ENCODE measurements at regions not wholly inside any gene's neighbourhood (a gene's known extent, or its start where the extent isn't known, plus 50 kb on each side); places are given as distances from the start of the nearest gene placed in this dataset.

DNA sequence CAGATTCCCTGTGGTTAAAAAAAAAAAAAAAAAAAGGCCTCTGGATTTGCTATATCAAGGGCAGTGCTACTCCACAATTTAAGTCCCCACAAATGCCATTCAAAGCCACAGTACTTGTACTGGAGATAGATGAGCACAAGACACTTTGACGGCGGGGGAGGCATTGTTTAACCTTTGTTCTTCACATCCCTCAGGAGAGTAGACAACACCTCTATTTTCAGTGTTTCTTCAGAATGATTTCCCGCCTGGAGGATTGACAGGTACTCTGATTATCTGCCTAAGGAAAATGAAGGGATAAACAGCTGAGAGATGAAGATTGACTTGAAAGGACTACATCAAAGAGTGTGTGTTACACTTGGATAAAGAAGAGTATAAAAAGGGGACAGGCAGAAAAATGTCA lies 58.7 kb downstream of the OTOL1 start:
- no peak for DNase-seq (ENCODE audit: low spot score)

DNA sequence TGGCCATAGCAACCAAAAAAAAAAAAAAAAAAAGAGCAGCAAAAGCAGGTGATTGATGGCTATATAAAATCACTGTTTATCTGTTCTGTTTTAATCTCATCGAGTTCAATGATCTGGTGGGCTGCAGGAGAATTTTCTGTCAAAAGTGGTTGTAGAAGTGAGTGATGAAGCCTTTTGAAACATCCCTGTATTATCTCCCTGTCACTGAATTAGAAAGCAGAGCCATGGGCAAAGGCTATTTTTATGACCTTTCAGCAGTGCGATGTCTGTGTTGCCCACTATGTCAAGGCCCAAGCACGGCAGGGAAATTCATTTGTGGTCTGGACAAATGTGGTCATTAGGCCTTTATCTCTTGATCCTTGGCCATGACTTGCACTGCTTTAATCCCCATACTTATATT lies 59.9 kb downstream of the OTOL1 start:
- DNase-seq (ENCODE audit: low spot score), result no peak

DNA sequence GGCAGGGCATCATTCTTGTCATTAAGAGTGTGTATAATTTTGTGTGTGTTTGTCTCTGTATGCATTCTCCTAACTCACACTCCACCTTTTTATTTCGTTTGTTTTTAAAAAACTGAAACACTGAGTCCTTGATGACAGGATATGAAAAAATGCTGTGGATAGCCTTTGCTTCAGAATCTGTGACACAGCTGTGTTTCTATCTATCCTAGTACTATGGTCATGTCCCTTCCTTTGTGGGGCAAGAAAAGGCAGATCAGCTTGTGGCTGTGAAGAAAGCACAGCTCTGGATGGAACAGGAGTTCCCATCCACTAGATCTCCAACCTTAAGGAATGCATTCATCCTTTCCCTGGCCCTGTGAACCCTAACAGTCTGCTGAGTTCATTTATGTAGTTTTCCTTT lies 60.3 kb downstream of the OTOL1 start:
- no peak for DNase-seq (ENCODE audit: low spot score)

DNA sequence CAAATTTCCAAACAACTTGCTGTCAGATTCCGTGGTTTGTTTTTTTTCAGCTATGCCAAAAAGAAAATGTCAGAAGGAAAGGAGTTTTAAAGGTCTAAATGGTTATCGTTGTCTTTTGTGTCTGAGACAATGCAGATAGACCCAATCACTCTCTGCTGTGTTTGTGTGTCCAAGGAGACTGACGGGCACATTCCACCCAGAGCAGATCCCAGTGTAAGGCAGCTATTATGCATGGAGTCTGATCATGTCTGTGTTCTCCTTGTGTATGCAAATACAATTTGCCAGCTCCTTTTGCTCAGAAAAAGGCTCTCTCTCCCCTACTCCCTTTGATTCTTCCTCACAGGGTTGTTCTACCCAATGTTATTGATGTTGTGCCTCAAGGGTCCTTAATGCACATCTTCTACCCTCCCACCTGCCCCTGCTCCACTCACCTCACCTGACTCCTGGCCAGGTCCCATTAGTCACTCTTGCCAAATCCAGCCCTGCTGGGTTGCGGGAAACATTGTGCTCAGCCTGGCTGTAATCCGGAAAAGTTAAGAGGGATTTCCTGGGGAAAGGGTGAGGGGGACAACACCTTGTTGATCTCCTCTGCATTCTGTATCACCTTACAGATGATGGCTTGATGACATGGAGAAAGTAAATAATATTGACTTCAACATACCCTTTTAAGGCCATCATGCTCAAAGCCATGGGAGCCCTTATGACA lies 61.0 kb downstream of the OTOL1 start:
- no peak for DNase-seq (ENCODE audit: low spot score)

DNA sequence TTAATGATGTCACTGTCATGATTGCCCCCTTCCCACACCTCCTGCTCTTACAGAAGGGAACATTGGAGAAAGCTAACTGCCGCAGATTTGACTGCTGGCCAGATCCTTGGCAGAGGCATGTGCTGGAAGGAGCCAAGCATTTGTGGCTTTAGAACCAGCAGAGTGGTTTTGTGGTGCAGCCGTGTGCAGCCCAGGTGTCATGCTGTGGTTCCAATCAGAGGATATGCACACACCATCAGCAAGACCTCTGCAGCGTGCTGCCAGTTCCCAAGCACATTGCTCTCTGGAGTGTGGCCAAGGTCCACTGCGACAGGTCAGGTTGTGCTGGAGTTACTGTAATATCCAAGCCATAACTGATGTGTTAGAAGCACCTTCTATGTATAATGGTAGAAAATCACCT lies 61.6 kb downstream of the OTOL1 start:
- DNase-seq (ENCODE audit: low spot score), result no peak

DNA sequence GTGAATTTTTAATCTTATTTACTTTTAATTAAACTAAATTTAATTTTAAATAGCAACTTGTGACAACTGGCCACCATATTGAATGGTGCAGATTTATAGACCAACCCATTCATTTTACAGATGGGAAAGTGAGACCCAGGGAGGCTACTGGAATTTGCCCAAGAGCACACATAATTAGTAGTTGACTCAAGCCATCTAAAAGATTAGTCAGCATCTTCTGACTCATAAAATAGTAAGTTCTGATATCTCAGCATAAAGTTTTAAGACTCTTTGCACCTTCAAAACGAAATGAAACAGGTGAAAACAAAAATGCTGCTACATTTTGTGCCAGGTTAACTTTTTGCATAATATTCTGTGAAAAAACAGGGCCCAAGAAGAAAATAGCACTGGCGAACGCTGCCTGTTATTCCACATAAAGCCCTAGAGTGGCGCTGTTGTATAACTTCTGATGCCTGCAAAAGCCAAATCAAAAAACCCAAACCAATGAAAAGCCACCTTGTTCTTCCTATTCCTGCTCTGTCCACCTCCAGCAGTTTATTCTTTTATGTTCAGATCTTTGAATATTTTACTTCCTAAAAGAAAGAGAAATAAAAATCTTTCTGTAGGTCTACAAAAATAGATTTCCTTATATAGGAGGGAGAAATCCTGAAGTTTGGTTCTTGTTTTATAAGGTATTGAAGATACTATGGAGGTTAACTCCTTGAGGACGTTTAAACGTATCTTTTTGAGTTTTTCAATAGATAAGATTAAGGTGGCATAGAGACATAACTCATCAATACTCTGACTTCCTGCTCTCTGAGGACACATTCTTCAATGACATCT lies 62.8 kb downstream of the OTOL1 start:
- DNase-seq (ENCODE audit: low spot score), result peak; percentile 2

DNA sequence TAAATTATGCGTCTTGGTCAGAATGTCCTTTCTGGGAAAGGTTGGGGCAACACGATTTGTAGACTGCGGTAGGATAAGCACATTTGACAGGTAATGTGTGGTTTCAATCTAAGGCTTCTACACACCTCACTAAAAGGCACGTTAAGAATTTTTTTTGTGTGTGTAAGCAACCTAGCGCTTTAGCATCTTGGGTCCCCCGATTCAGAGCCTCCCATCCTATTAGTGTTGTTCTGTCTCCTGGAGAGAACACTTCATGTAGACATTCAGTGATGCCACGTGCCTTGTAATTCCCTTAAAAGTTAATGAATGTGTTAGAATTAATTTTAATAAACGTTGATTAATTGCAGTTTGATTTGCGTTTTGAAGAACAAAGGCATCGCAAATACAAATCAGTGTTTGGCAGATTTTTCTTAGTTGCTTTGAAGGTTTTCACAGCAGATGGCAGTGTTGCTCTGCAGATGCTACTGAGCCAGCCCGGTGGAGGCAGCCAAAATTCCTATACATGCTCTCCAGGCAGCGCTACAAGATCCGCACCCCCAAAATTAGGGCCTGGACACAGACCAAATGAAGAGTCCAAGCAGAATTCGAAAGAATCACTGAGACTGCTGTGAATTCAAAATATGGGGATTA lies 63.5 kb downstream of the OTOL1 start:
- DNase-seq (ENCODE audit: low spot score), result no peak

DNA sequence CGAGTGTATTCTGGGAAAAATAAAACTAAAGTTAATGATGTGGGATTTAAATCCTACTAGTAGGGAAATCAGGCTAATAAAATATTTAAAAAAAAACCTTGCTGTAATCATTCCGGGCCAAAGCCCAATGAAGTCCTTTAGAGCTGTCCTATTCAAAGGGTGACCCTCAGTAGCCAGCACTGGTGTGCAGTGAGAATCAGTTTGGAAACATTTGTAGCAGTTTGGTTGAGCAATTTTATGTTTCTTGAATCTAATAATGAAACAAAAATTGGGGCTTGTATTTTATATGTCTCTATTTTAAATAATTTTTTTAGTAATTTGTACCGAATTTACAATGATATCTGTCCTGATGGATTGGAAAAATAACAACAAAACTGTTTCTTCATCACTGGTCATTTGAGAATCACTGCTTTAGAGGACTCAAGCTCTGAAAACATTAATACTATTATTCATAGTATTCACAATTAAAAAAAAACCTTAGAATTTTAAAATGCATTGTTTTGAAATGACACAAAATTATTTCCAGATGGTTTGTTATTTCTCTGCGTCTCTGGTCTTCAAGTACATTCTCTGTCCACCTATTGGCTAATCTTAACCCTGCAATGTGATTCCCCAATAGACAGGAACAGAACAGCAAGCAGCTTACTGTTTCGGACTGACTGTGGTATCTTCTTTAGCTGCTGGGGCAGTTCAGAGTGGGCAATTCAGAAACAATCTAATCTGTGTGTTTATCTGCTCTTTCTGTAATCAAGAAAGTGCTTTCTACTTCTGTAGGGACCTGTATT lies 71.2 kb downstream of the OTOL1 start:
- DNase-seq (ENCODE audit: low spot score), result no peak

DNA sequence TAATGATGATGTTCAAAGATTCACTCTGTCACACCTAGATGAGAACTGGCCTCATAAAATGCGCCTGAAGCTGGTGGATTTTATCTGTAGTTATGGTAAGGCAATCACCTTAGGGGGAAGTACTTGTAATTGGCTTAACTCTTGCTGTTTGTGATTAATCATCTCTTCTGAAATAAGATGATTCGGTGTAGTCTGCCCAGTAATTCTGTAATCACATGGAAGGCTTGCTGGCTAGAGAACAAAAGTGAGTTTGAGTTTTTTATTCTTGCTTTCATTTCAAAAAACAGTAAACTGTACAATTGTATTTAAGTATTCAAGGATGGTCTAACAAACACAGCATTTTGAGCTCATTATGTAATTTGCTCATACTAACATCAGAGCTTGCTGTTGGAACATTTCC lies 72.1 kb downstream of the OTOL1 start:
- DNase-seq (ENCODE audit: low spot score), result no peak

DNA sequence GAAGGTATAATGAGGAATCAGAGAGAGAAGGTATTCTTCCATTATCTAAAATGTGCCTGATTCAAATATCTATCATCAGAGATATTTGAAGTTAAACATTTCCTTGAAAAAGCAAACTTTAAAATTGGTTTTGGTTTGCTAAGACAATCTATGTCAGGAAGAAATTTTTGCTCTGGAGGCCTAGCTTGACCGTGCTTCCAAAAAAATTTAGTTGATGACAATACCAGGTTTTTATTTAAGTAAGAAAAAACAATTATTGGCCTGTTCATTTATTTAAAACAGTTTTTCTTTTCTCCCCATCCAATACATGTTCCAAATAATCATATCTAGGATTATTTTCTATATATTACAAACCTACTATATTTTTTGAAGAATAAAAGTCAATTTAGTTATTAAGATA lies 75.3 kb downstream of the OTOL1 start:
- no peak for DNase-seq (ENCODE audit: low spot score)

DNA sequence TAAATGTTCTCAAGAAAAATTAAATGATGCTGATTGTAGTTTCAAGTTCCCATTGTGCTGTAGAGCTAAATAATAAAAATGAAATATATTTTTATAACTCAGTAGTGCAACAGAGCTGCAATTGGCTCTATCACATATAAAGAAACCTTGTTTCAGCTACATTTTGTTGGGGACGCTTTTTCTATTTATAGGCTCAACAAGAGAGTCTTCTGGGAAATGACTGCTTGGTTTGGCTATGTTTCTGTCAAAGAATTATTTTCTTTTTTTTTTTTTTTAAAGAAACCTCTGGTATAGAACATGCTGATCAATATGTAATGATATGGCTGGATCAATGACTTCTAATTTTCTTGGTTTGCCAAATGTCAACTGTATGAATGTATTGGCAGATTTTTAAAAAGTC lies 76.5 kb downstream of the OTOL1 start:
- no peak for DNase-seq (ENCODE audit: low spot score)

DNA sequence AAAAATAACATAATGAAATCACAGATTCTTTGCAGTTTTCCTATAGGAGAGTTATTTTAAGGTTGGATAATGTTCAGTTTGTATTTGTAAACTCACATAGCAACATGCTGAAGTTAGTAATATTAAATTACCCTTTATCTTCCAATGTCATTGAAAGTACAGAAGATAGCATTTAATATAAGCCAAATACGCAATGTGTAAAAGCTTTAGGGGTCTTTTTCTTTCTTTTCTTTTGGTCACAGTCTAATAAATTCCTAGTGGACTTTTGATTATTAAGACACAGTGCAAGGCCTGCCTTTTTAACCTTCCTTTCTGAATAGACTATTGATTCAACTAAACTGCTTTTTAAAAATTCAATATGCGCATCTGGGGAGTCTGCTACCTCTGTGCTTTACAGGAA lies 79.3 kb downstream of the OTOL1 start:
- DNase-seq (ENCODE audit: low spot score), result no peak

DNA sequence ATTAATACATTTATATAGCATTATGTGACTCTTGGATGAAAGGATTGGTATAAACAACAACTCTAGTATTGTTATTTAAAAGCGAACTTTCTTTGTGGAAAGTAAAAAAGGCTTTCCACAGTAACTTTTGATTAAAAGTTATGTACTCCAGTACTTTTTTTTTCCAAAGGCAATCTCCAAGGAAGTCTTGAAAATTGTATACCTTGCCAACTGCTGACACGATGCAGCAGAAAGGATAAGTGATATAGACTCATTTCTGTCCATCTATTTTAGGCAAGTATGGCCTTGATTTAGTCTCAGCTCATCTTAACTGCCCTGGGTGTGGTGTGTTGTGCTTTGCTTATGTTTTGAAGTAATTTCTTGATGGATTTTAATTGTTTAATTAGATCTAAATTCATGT lies 79.7 kb downstream of the OTOL1 start:
- no peak for DNase-seq (ENCODE audit: low spot score)

DNA sequence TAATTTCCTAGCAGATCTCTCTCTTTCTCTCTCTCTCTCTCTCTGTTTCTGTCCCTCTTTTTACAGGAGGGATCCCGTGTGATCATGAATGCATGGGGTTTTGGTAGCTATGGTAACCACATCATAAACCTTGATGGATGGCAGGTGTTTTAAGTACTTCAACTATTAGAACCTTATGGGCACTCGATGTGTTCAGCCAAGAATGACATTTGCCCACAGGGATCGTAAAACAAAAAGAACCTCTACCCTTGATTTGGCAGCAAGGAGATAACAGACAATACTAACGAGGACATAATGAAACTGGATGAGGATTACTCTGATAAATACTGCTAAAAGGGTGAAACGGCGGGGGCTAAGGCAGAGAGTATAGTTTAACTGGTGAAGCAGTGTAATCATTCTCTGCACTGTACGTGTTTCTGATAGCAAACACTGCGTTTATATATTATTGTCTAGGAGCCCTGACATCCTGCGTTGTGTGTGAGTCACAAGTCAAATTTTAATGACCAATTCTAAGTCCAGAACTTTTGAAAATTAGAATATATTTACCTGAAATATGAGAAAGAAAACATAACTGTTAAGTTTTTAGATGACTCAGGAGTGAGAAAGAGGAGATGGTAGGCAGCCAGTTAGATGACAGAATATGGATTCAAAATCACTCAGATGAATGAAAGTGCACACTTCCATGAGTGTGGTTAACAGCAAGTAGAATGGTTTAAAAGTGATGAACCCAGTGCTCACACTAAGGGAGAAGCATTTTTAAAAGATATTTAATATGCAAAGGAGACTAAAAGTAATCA lies 80.3 kb downstream of the OTOL1 start:
- DNase-seq (ENCODE audit: low spot score), result no peak

DNA sequence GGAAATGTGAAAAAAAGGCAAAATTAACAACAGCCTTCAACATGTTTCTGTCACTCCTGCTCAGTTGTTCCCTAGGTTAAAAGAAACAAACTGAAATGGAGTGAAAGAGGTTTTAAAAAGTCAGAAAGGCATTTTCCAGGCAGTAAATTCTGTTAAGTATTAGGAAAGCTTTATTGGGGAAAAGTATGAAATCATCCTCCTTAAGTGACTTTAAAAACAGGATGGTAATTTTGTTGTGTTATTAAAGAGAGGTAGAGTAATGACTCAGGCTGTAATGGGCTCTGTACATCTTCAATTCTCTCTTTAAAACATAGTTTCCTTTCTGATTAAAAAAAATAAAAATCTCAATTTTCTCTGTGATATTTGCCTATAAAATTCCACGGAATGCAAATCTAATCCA lies 81.1 kb downstream of the OTOL1 start:
- no peak for DNase-seq (ENCODE audit: low spot score)

DNA sequence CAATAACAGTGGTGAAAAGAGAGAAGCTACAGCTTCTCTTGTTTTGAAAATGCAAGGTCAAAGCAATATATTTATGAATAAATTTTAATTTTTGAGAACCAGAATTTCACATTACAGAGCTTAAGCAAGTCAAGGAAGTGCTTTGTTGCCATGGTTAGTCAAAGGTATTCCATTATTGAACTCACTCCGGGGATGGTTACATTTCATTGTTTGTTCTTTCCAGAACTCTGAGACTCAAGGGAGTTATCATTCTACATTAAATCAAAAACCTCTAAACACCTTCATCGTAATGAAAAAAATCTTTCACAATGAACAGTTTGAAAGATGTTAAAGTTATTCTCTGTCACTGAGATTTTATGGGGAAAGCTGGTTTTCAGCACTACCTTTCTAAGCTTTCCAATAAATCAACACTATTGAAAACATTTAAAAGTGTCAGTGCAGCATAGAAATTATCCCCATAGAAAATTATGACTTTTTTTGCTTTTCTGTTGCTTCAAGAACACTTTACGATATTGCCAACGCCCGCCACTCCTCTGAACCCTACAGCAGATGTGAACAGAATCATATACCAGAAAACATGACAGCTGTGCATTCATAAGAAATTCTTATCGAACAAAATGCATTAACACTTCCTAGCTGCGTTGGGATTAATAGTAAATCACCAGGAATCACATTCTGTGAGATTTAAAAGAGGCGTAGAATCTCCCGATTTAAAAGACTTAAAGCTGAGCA lies 83.0 kb downstream of the OTOL1 start:
- no peak for DNase-seq (ENCODE audit: low spot score)

DNA sequence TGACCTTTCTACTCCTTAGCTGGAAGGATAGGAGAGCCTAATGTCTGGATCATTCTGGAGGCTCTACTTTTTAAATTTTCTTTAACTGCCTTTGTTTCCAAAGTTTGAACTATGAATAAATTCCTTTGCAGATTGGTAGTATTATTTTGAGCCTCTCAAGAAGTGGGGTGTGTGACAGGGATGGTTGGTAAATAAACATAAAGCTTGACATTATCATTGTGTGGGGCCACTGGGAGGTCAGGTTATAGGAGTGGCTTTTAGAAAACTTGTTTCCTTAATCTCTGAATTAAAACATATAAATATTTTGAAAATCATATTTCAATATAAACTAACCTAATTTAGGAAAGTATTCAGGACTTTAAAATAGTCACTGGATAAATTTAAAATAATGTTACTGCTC lies 89.3 kb downstream of the OTOL1 start:
- no peak for DNase-seq (ENCODE audit: low spot score)

DNA sequence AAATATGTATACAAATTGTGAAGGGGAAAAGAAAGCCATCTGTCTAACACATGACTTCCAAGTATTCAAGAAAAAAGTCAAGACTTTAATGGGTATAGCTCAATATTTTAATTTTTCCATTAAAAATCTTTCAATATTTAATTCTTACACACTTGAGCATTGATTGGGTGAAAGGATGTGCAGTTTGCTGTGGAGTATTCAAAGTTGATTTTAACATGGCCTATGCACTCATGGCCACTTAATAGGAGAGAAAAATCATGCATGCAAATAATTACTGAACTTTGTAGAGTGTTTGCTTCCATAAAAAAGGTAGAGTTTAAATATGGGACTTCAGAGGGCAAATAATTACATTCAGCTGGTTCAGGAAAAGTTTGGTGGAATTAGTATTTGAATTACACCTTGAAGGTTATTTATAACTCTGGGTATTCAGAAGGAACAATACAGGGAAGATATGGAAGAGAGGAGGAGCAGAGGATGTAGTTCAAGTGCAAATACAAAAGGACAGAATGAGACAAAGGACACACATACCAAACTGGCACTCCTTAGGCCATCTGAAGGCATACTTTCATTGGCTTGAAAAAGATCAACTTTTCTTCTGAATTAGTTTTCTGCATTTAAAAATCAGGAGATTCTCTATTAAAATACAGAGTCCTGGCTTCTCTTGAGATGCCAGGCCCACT lies 90.1 kb downstream of the OTOL1 start:
- DNase-seq (ENCODE audit: low spot score), result no peak

DNA sequence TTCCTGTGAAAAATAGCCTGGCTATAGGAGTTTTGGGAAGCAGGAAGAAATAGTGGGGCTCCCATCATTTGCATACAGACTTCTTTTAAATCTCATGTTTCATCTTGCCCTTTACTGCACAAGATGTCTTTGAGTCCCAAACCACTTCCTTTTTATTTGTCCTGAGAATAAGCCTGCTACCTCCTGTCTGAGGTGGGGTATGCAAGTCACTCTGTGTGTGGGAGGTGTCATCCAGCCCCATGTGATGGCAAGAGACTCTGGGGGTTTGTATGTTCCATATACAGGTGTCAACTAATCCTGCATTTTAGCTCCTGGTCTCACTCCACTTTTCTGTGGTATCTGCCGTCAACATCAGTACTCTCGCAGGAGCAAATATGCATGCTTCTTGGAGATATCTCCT lies 102.0 kb downstream of the OTOL1 start:
- no peak for DNase-seq (ENCODE audit: low spot score)

DNA sequence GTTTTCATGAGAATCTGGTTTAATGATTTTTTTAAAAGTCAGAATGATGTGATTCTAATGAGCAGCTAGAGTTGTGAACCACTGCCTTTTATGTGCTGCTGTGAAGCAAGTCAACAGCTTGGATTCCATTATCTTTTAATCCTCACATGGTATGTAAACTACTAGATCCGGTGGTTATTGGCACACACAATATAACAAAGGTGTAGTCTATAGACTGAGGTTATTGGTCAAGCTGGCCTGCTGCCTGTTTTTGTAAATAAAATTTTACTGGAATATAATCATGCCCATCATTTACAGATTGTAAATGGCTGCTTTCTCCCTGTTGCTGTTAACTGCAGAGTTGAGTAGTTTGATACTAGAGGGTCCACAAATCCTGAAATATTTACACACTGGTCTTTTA lies 103.1 kb downstream of the OTOL1 start:
- no peak for DNase-seq (ENCODE audit: low spot score)

All from germinal center (tissue), 1 donor.